Activated CD8-positive, alpha-beta T cell treated with anti-CD3 and anti-CD28 coated beads, Interleukin-2, amount 10 ng/mL, durations not matched to agents 7 days and 5 days (primary cell): ENCODE measurements at regions not wholly inside any gene's neighbourhood (a gene's known extent, or its start where the extent isn't known, plus 50 kb on each side); places are given as distances from the start of the nearest gene placed in this dataset.
"Not testable (repeated sequence)": the region's sequence is repeated elsewhere in the genome, so short reads cannot be mapped to it uniquely, and the experiment has no call there.

Source experiments
- ATAC-seq: fragments of 150-1000 bp; cut with Tn5 transposase; one replicate; pipeline ENCODE4 v1.10.0; 2021; ENCODE audit warnings: moderate library complexity
- CTCF ChIA-PET: fragments of 350-600 bp; sonication (Branson Sonifier 250); formaldehyde crosslinking; loops from one replicate; lab custom pipeline; 2021; ENCODE audit warnings: antibody characterized with exemption; lab: Charles Lee
- POLR2A ChIA-PET: fragments of 350-600 bp; sonication (Branson Sonifier 250); formaldehyde crosslinking; loops from one replicate; lab custom pipeline; 2021; ENCODE audit warnings: antibody characterized with exemption; lab: Charles Lee
- DNase-seq: peaks from one replicate; pipeline ENCODE4 v3.0.0-alpha.2; 2020
- H3K27ac Mint-ChIP-seq: one replicate; pipeline ENCODE4 v1.8.0; 2021; ENCODE audit warnings: mild to moderate bottlenecking, mixed read lengths
- H3K27me3 Mint-ChIP-seq: one replicate; pipeline ENCODE4 v1.8.0; 2021; ENCODE audit warnings: low read depth, mixed read lengths
- H3K36me3 Mint-ChIP-seq: one replicate; pipeline ENCODE4 v1.8.0; 2021; ENCODE audit warnings: low read depth, mixed read lengths
- H3K4me1 Mint-ChIP-seq: one replicate; pipeline ENCODE4 v1.8.0; 2021; ENCODE audit warnings: low read depth, mixed read lengths
- H3K4me3 Mint-ChIP-seq: one replicate; pipeline ENCODE4 v1.8.0; 2021; ENCODE audit warnings: mild to moderate bottlenecking, mixed read lengths
- H3K9me3 Mint-ChIP-seq: one replicate; pipeline ENCODE4 v1.8.0; 2022; ENCODE audit warnings: mixed read lengths; ENCODE audit not compliant: insufficient read depth

GRCh38 chr4:122100508-122100907 is 51.6 kb upstream of the BLTP1 start:
- no peak overlapping the region for H3K27ac Mint-ChIP-seq
- peaks cover 25% of the 10 kb centered on the region for H3K27me3 Mint-ChIP-seq
- ChIA-PET CTCF (interaction anchor here (0.6 to 0.8 kb wide), 2 partner anchors 24 to 1580 kb away, joined by 3 read pairs; no protein-coding TSS in a partner anchor), POLR2A (interaction anchor here (0.5 kb wide), 1 partner anchor 13 kb away, joined by 3 read pairs; no protein-coding TSS in a partner anchor)
- ATAC-seq (no peak), DNase-seq (no peak)
- no peaks in the 10 kb centered on the region for H3K4me1 Mint-ChIP-seq
- no peaks in the 10 kb centered on the region for H3K9me3 Mint-ChIP-seq
- H3K4me3 Mint-ChIP-seq = no peak overlapping the region
- H3K36me3 Mint-ChIP-seq = no peaks in the 10 kb centered on the region

GRCh38 chr4:122099896-122100295 is 52.2 kb upstream of the BLTP1 start:
- no peak overlapping the region for H3K27ac Mint-ChIP-seq
- ChIA-PET CTCF (no interaction called here), POLR2A (no interaction called here)
- ATAC-seq (no peak), DNase-seq (no peak)
- H3K27me3 Mint-ChIP-seq = peaks cover 25% of the 10 kb centered on the region
- no peak overlapping the region for H3K4me3 Mint-ChIP-seq
- no peaks in the 10 kb centered on the region for H3K9me3 Mint-ChIP-seq
- no peaks in the 10 kb centered on the region for H3K36me3 Mint-ChIP-seq
- no peaks in the 10 kb centered on the region for H3K4me1 Mint-ChIP-seq

- no peak for DNase-seq
- no peaks in the 10 kb centered on the region for H3K9me3 Mint-ChIP-seq
- ATAC-seq = no peak
- H3K4me3 Mint-ChIP-seq = no peak overlapping the region
- H3K27ac Mint-ChIP-seq = no peak overlapping the region
- H3K4me1 Mint-ChIP-seq = no peaks in the 10 kb centered on the region
- peaks cover 19% of the 10 kb centered on the region for H3K27me3 Mint-ChIP-seq
- no peaks in the 10 kb centered on the region for H3K36me3 Mint-ChIP-seq
- POLR2A ChIA-PET = no interaction called here
- CTCF ChIA-PET = no interaction called here
Measured at GRCh38 chr4:122091836-122092405, 60.2 kb upstream of the BLTP1 start.

- Mint-ChIP-seq H3K4me3 (no peak overlapping the region), H3K4me1 (no peaks in the 10 kb centered on the region), H3K27ac (no peak overlapping the region), H3K36me3 (no peaks in the 10 kb centered on the region), H3K9me3 (no peaks in the 10 kb centered on the region), H3K27me3 (peaks cover 17% of the 10 kb centered on the region)
- ChIA-PET POLR2A (no interaction called here), CTCF (no interaction called here)
- ATAC-seq (no peak), DNase-seq (no peak)
Measured at GRCh38 chr4:122091397-122091796, 60.7 kb upstream of the BLTP1 start.

- CTCF ChIA-PET = no interaction called here
- no peak overlapping the region for H3K4me3 Mint-ChIP-seq
- H3K27ac Mint-ChIP-seq = no peak overlapping the region
- no peaks in the 10 kb centered on the region for H3K4me1 Mint-ChIP-seq
- POLR2A ChIA-PET = no interaction called here
- ATAC-seq (no peak), DNase-seq (no peak)
- peaks cover 13% of the 10 kb centered on the region for H3K27me3 Mint-ChIP-seq
- no peaks in the 10 kb centered on the region for H3K9me3 Mint-ChIP-seq
- no peaks in the 10 kb centered on the region for H3K36me3 Mint-ChIP-seq
Measured at GRCh38 chr4:122090989-122091388, 61.1 kb upstream of the BLTP1 start.

- ATAC-seq (no peak), DNase-seq (no peak)
- ChIA-PET CTCF (no interaction called here), POLR2A (interaction anchor here (0.7 kb wide), 1 partner anchor 14 kb away, joined by 3 read pairs; no protein-coding TSS in a partner anchor)
- no peaks in the 10 kb centered on the region for H3K9me3 Mint-ChIP-seq
- no peaks in the 10 kb centered on the region for H3K36me3 Mint-ChIP-seq
- H3K27me3 Mint-ChIP-seq = peaks cover 15% of the 10 kb centered on the region
- H3K4me1 Mint-ChIP-seq = no peaks in the 10 kb centered on the region
- no peak overlapping the region for H3K27ac Mint-ChIP-seq
- H3K4me3 Mint-ChIP-seq = no peak overlapping the region
Measured at GRCh38 chr4:122086338-122087065, 65.6 kb upstream of the BLTP1 start.

- no peak for DNase-seq
- CTCF ChIA-PET = no interaction called here
Measured at GRCh38 chr4:122083989-122084388, 68.1 kb upstream of the BLTP1 start.

GRCh38 chr4:122083351-122083750 is 68.8 kb upstream of the BLTP1 start:
- ATAC-seq = no peak
- H3K36me3 Mint-ChIP-seq = no peaks in the 10 kb centered on the region
- DNase-seq = no peak
- H3K27me3 Mint-ChIP-seq = peaks cover 12% of the 10 kb centered on the region
- no peaks in the 10 kb centered on the region for H3K4me1 Mint-ChIP-seq
- no peak overlapping the region for H3K27ac Mint-ChIP-seq
- no peaks in the 10 kb centered on the region for H3K9me3 Mint-ChIP-seq
- CTCF ChIA-PET = no interaction called here
- POLR2A ChIA-PET = no interaction called here
- H3K4me3 Mint-ChIP-seq = no peak overlapping the region

More at GRCh38 chr4:122083989-122084388, 68.1 kb upstream of the BLTP1 start:
- no peaks in the 10 kb centered on the region for H3K4me1 Mint-ChIP-seq
- H3K27ac Mint-ChIP-seq = no peak overlapping the region
- no peaks in the 10 kb centered on the region for H3K36me3 Mint-ChIP-seq
- no peaks in the 10 kb centered on the region for H3K9me3 Mint-ChIP-seq
- POLR2A ChIA-PET = no interaction called here
- peaks cover 12% of the 10 kb centered on the region for H3K27me3 Mint-ChIP-seq
- no peak overlapping the region for H3K4me3 Mint-ChIP-seq
- ATAC-seq = no peak

GRCh38 chr4:122082661-122083060 is 69.5 kb upstream of the BLTP1 start:
- no peak overlapping the region for H3K27ac Mint-ChIP-seq
- ChIA-PET POLR2A (no interaction called here), CTCF (no interaction called here)
- H3K4me3 Mint-ChIP-seq = no peak overlapping the region
- no peaks in the 10 kb centered on the region for H3K36me3 Mint-ChIP-seq
- no peaks in the 10 kb centered on the region for H3K4me1 Mint-ChIP-seq
- peaks cover 12% of the 10 kb centered on the region for H3K27me3 Mint-ChIP-seq
- ATAC-seq (no peak), DNase-seq (no peak)
- H3K9me3 Mint-ChIP-seq = no peaks in the 10 kb centered on the region

GRCh38 chr4:122077653-122078052 is 74.5 kb upstream of the BLTP1 start:
- H3K27ac Mint-ChIP-seq, H3K4me3 Mint-ChIP-seq, DNase-seq, H3K9me3 Mint-ChIP-seq, POLR2A ChIA-PET, ATAC-seq, CTCF ChIA-PET, H3K36me3 Mint-ChIP-seq, H3K4me1 Mint-ChIP-seq: not testable (repeated sequence)
- peaks cover 19% of the 10 kb centered on the region for H3K27me3 Mint-ChIP-seq

- DNase-seq, CTCF ChIA-PET, H3K4me1 Mint-ChIP-seq, POLR2A ChIA-PET, H3K36me3 Mint-ChIP-seq, H3K9me3 Mint-ChIP-seq, ATAC-seq, H3K4me3 Mint-ChIP-seq, H3K27ac Mint-ChIP-seq: not testable (repeated sequence)
- peaks cover 25% of the 10 kb centered on the region for H3K27me3 Mint-ChIP-seq
Measured at GRCh38 chr4:122076835-122077234, 75.3 kb upstream of the BLTP1 start.

GRCh38 chr4:122073615-122074014 is 78.5 kb upstream of the BLTP1 start:
- no peaks in the 10 kb centered on the region for H3K36me3 Mint-ChIP-seq
- ChIA-PET CTCF (no interaction called here), POLR2A (no interaction called here)
- no peak overlapping the region for H3K4me3 Mint-ChIP-seq
- H3K9me3 Mint-ChIP-seq = no peaks in the 10 kb centered on the region
- no peak overlapping the region for H3K27ac Mint-ChIP-seq
- DNase-seq (no peak), ATAC-seq (no peak)
- H3K4me1 Mint-ChIP-seq = no peaks in the 10 kb centered on the region
- peaks cover 27% of the 10 kb centered on the region for H3K27me3 Mint-ChIP-seq
